Stimulated activated CD8-positive, alpha-beta memory T cell treated with anti-CD3 and anti-CD28 coated beads, Interleukin-15, amount 100 ng/mL, for 48 hours (primary cell): ENCODE measurements at regions not wholly inside any gene's neighbourhood (a gene's known extent, or its start where the extent isn't known, plus 50 kb on each side); places are given as distances from the start of the nearest gene placed in this dataset.
"Not testable (repeated sequence)": the region's sequence is repeated elsewhere in the genome, so short reads cannot be mapped to it uniquely, and the experiment has no call there.

ENCODE experiments used
- DNase-seq, 2 donors: peaks; one replicate each; pipeline ENCODE4 v3.0.0-alpha.2; 2020; ENCODE audit warnings: low read depth in 2 of 2

GRCh38 chr7:156039194-156039593, 226.9 kb upstream of the SHH start:
- no peak for DNase-seq

GRCh38 chr7:156038345-156038744, 226.1 kb upstream of the SHH start:
- DNase-seq = no peak

GRCh38 chr7:156036153-156036552, 223.9 kb upstream of the SHH start:
- DNase-seq = no peak

- not testable (repeated sequence) for DNase-seq
Measured at GRCh38 chr7:156035387-156035786, 223.1 kb upstream of the SHH start.

DNA sequence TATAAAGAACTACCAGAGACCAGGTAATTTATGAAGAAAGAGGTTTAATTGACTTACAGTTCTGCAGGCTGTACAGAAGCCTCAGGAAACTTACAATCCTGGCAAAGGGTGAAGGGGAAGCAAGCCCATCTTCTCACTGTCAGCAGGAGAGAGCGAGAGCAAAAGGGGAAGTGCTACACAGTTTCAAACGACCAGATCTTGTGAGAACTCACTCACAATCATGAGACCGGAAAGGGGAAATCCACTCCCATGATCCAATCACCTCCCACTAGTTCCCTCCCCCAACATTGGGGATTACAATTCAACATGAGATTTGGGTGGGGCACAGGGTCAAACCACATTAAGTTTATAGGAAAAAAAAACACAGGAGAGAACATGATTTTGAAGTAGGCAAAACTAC, 222.1 kb upstream of the SHH start:
- no peak for DNase-seq

DNA sequence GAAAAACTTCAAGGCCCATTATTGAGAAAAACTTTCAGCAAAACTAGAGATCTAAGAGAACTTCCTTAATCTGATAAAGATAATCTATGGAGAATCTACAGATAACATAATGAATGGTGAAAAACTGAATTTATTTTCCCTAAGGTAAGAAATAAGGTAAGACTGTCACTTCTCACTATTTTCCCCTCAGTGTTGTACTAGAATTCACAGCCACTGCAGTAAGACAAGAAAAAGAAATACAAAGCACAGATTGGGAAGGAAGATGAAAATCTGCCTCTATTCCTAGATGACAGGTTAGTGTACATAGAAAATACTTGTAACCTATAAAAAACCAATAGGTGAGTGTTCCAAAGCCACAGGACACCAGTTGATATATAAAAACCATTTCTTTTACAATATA, 220.7 kb upstream of the SHH start:
- no peak for DNase-seq

- DNase-seq = no peak
Measured at GRCh38 chr7:156031679-156032478, 219.6 kb upstream of the SHH start.

- DNase-seq = no peak
Measured at GRCh38 chr7:156029460-156030007, 217.3 kb upstream of the SHH start.

DNA sequence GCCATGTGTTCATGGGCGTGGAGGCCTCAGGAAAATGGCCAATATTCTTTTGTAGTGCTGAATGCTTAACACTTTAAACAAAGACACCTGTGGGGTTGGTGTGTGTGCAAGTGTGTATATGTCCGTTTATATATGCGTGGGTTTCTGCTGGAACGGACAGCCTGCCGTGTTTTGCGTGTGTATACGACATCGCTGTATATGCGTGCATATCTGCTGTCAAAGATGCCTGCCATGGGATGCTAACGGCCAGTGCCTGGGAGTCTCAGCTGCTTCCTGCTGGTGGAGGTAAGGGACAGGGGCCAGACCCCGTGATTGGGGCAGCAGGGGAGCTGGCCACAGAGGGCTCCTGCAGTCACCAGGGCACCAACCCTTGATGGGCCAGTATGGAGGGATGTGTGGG, 216.3 kb upstream of the SHH start:
- DNase-seq = no peak

DNA sequence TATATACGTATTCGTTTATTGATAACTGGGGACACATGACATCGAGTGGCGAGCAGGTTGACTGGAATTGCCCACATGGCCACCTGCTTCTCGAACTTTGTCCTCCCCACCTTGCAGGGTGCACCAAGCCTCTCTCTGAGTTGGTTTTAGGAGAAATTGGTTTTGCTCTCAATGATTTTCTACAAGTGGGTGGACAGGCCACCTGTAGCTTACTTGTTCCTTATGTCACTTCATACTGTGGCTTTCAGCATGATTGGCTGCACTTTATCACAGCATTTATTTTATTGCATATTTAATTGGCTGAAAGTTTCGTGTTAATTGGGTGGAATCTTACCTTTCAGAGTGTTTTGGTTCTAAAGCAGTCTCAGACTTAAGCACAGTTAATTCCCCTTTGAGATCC, 215.6 kb upstream of the SHH start:
- no peak for DNase-seq

DNA sequence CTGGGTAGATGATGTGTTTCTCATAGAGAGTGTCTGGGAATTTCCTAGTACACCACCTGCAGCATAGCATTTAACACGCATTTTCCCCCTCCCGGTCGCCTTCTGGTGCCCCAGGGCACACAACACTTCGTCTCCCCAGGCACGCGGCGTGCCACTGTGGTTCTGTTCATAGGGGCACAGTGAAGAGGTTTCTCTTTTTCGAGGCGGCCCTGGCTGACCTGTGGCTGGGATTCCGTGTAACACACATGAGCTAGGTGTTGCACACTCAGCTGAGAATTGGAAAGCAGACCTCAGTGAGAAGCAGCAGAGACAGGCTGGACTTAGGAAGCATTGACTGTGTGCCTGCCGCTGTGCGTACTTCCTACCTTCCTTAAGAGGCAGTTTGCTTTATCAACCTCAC, 214.3 kb upstream of the SHH start:
- DNase-seq = no peak

DNA sequence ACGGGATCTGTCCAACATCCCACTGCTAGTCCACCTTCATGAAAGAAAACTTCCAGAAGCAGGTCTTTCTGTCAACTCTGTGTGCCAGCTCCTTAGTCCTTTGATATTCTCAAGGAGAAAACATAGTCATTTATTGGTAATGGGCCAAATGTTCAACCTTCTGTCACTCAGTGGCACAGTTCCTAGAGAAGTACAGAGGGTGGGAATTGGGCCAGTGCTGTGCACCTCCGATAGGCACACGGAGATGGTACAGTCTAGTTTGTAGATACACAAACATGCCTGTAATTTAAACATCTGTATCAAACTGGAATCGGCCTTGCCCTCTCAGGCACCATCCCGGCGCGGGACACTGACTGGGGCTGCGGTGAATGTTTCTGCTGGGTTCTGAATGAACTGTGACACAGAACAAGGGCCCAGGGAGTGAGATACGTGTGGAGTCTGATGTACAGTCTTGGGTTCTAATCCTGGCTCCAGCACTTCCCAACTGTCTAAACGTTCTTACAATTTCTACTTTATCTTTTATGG, 213.9 kb upstream of the SHH start:
- no peak for DNase-seq

DNA sequence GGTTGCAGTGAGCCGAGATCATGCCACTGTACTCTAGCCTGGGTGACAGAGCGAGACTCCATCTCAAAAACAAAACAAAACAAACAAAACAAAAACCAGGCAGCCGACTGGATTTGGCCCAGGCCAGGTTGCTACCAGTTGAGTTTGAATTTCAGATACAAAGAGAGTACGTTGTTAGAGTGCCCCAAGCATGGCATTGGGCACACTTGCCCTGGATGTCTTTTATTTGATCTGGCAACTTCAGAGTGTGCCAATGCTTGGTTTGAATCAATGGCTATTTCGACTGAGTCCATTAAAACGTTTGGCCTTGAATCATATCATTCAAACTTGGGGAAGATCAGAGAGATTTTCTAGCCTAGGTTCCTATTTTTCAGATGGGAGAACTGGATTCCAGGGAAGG, 213.4 kb upstream of the SHH start:
- DNase-seq = no peak

DNA sequence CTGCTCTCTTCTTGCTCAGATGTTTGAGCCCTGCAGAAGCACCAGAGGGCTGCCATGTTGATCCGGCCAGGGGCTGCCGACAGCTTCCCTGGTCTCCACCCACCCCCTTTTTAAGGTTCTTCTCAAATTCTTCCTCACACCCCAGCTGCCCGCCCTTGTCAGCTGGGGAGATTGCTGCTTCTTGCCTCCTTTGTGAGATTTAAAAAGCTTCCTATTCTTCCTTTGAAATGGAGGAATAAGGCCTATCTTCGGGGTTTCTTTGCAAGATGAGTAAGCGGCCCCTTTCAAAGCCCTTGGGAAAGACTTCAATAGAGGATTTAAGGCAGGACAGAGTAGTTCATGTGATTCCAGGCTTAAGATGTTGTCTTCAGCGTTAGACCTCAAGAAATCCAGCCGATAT, 211.9 kb upstream of the SHH start:
- DNase-seq = no peak

GRCh38 chr7:156022483-156023459, 210.5 kb upstream of the SHH start:
- no peak for DNase-seq

GRCh38 chr7:156021471-156021870, 209.2 kb upstream of the SHH start:
- DNase-seq = no peak

DNA sequence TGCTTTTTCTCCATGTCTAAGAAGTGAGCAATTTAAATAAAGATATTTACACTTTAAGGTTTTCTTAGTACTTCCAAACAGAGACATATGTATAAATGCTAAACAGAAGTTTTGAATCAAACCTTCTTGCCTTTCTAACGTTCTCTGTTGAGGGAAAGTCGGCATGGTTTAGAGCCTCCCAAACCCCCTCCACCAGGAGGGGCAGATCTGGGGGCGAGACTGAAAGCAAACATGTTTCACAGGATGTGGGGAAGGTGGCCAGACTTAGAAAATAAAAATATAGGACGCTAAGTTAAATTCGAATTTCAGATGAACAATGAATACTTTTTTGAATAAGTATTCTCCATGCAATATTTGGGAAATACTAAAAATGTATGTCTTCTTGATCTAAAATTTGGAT, 208.3 kb upstream of the SHH start:
- no peak for DNase-seq

GRCh38 chr7:156019776-156020565, 207.7 kb upstream of the SHH start:
- DNase-seq = no peak

- no peak for DNase-seq
Measured at GRCh38 chr7:156019308-156019707, 207.0 kb upstream of the SHH start.

- DNase-seq = no peak
Measured at GRCh38 chr7:156017916-156018700, 205.8 kb upstream of the SHH start.

DNA sequence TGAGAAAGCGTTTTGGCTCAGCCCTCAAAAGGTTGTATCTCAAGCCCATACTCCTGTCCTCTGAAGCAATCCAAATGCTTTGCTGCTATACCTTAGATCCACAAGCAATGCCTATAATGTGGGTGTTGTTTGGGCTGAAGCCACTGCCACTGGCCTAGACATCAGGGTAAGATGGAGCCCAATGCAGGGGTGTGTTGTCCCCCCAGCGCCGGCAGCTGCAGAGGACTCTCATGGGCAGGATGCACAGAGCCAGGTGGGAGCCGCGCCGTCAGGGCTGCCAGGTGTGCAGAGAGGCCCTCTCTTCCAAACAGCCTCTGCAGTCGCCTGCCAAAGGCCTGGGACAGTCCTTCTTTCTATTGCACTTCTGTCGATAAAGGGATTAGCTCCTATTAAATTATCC, 205.2 kb upstream of the SHH start:
- DNase-seq = no peak
